GM18511 (cell line): ENCODE measurements at regions not wholly inside any gene's neighbourhood (a gene's known extent, or its start where the extent isn't known, plus 50 kb on each side); places are given as distances from the start of the nearest gene placed in this dataset.
"Not testable (repeated sequence)": the region's sequence is repeated elsewhere in the genome, so short reads cannot be mapped to it uniquely, and the experiment has no call there.

Source experiments
- ATAC-seq: cut with Tn5 transposase; IDR thresholded peaks from one replicate; pipeline ENCODE4 v1.9.1; 2021; ENCODE audit warnings: mild to moderate bottlenecking, moderate library complexity; ENCODE audit not compliant: unreplicated experiment

DNA sequence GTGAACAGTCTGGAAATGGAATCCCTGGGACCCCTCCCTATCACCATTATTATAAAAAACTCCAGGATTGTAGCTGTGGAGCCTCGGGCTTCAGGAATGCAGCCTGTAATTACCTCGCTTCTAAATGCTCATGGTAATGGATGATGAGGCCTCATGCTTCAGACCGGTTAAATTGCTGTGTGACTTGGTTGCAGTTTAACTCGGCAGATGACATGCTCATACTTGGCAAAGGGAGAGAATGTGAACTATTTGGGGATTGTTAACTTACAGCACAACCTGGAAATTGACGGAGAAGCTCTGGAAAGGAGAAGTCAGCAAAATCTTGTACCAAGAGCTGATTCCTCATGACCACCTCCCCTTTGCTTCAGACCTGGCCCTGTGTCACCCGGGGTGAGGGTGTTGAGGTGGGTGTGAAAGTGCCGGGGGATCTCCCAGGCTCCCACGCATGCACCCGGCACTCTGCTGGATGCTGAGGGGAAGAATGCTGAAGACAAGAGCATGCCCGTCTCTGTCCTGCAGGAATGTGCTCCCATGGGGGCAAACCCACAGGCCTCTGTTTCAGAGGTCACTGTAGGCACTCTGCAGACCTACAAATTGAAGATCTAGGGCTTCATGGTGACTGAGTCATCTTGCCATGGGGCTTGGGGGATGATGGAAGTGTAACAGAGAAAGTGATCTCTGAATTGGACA, 364.8 kb downstream of the RPS6KC1 start:
- ATAC-seq: no peak

DNA sequence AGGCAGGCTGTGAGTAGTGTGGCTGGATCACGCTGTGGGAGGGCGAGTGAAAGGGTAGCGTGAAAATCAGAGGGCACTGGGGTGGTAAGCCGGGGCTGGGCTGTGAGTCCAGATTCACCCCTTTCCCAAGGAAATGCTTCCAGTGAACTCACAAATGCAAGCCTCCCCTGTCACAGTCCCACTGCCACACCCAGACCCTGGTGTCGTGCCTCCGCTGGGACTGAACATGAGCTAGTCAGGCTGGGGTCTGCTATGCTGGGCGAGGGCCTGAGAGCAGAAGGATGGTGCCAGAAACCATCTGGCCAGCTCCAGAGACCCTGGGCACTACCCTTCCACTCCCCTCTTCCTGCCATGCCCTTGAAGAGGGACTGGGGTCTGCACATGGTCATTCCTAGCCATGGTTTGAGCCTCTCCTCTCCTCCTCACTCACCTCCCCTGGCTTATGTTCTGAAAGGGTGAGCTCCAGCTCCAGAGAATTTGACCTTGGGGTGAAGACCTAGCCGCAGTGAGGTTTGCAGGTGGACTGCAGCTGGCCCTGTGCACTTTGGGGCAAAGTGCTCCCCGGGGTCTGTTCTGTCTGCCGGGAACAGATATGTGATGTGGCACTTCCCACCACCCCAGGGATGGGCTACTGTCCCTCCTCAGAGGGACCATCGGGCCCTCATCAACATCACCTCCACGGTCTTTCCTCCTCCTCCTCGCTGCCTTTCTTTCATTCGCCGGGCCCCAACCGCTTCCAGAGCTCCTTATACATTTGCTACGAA, 365.6 kb downstream of the RPS6KC1 start:
- ATAC-seq: no peak

- no peak for ATAC-seq
These were observed 366.3 kb downstream of the RPS6KC1 start for GRCh38 chr1:213417225-213417820.

DNA sequence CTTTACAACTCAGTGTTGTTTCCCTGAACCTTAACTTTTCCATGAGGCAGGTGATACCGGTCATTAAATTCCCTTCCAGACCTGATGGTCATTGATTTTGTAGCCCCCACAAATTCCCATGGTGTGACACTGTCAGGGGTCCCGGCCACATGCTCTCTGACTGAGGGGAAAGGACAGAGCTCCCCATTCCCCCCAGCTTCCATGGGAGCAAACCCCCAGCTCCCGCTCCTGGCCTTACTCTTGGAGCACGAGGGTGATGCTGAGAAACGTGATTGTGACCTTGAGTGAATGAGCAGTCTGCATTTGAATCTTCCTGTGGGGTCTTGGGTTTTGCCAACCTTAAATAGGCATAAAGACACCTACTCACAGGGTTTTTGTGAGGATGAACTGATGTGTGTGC, 366.8 kb downstream of the RPS6KC1 start:
- ATAC-seq: no peak

DNA sequence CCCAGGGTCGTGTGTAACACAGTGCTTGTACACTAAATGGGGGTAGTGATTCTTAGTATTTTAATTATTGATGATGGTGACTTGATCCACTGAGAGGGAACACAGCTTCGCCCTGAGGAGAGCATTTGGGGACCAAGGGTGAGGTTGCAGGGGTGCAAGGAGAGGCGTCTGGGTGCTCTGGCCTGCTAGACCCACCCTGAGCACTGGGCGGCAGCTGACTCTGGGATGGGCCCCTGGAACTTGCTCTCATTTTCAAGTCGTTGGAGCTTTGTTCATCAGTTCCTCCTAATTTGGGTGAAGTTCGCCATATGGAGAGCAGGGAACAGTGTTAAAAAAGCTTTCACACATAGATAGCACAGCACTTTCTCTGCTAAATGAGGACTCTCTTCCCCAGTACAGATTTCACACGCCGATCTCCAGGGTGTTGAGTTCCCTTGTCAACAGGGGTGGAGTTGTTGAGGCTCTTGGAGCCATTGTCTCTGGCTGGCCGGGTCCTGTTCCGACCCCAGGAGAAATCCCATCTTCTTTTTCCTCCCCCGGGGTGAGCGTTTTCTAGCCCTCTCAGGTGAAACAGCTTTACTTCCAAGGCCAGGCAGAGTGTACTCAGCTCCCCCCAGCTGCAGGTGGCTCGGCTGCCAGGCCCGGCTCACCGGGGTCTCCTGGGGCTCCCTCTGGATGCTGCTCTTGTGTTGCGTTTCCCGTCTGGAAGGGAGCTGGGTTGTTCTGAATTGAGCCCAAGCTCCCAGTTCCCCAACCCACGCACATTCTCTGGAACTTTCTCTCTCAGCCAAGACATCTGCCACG, 367.4 kb downstream of the RPS6KC1 start:
- ATAC-seq: no peak

DNA sequence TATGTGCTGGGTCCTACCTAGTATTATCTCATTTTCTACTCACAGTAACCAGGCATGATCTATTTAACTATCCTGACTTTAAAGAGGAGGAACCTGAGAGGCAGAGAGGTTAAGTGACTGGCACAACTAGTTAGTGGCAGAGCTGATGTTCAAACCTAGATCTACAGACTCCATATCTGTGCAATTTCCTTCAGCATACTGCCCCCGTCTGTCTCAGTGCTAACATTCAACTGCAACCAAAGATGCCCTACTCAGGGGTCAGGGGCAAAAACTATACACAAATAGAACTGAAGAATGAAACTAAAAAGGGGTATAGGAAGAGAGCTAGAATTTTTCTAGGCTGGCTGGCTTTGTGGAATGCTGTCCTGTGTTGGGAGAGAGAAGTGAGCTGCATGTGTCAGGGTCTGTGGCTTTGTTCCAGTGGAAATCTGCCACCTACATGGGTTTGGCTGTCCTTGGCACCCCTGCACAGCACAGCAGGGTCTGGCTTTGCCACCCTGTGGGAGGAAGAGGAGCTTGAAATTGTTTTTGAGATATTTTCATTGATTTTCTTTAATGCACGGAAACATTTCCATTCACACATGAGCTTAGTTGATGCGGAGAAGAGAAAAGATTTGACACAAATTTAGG, 368.5 kb downstream of the RPS6KC1 start:
- no peak for ATAC-seq

- not testable (repeated sequence) for ATAC-seq
These were observed 370.1 kb downstream of the RPS6KC1 start for GRCh38 chr1:213421178-213421577.

DNA sequence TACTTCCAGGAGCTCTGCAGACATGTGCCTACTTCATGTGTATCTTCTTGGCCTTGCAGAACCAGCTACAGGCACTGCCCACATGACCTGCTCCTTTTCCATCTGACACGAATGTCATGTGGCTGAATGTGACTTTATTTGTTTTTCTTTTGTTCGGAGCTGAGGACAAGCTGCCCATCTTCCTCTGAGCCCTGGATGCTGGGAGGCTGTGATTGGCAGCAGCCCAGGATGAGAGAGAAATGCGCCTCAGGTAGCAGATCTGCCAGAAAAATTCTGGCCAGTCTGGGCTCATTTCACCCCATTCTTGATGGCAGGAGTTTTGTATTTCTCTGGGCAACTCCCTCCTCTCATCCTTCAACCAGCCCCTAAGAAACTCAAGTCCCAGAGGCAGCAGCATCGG, 372.0 kb downstream of the RPS6KC1 start:
- ATAC-seq: no peak

DNA sequence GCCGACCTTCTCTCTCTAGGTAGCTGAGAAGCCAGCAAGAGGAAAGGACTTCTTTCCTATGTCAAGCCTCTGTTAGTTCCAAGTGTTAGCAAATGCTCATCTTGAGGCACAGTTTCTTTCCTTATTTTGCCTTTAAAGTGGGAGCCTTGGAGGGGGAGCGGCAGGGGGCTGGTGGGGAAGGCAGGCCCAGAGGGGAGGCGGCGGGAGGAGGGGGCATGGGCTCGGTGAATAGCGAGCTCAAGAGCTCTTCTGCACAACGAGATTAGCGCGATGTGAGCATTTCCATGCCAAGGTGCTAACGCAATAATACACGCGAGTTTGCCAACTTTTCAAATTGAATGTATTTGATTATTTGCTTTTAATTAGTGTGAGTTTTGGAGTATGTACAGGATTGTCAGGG, 372.6 kb downstream of the RPS6KC1 start:
- no peak for ATAC-seq

- no peak for ATAC-seq
These were observed 374.5 kb downstream of the RPS6KC1 start for GRCh38 chr1:213425376-213426030.

DNA sequence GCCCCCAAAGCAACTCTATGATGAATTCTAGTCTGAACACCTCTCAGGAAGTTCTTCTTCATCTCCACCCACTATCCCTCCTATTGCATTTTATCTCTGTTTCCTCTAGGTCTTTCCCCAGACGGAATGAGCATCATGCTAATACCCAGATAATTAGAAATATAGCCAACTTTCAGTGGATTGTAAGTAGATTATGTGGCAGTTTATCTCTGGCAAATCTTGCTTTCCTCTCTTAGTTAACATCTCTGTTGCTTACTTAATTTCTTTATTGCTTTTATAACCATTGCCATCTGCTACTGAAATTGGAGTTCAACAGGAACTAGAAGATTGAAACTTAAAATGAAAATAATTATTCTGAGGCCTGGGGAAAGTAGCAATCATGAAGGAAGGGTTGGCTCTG, 378.6 kb downstream of the RPS6KC1 start:
- no peak for ATAC-seq

DNA sequence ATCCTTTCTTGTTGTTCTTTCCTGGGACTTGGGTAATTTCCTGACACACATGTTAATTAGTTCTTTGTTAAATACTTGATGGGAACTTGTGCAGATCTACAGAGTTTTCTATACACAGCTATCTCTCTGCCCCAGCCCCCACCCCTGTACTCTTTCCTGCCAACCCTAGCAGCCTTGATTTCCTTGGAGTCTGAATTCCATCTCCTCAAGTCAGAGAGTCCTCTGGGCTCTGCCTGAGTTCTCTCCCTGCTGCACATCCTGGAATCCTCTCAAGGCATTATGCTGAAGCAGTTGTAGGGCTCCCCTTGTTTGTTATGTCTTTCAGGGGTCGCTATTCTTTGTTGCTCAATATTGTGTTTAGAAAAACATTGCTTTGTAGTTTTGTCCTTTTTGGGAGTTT, 384.7 kb downstream of the RPS6KC1 start:
- ATAC-seq: no peak

DNA sequence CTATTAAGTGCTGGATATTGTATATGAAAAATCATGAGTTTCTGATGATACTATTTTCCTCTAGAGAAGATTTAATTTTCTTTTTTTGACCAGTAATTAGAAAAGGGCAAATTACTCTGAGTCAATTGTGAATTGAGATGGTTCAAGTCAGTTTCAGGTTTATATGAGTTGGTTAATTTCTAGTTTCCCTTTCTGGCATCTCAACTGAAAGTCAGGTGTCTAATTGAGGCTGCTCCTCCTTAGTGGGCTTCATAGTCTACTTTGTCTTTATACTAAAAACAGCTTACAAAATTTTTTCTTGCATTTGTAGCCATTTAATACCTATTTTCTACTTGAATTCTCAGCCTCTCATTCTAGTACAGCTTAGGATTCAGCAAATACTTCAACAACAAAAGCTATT, 387.3 kb downstream of the RPS6KC1 start:
- ATAC-seq: no peak

- ATAC-seq: no peak
These were observed 388.7 kb downstream of the RPS6KC1 start for GRCh38 chr1:213439703-213440102.

- ATAC-seq: no peak
These were observed 389.7 kb downstream of the RPS6KC1 start for GRCh38 chr1:213440766-213441165.

DNA sequence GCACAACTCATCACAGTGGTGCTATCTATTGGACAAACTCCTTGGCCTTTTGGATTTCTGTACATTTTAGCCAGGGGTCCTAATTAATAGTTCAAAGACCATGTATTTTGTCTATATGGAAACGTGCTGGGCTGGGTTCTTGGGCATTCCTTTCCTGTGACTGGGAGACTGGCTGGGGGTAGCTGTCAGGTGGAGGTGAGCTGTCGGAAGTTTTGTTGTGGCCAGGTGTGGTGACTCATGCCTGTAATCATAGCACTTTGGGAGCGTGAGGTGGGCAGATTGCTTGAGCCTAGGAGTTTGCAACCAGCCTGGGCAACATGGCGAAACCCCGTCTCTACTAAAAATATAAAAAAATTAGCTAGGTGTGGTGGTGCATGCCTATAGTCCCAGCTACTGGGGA, 392.4 kb downstream of the RPS6KC1 start:
- no peak for ATAC-seq

GRCh38 chr1:213444224-213444623, 393.2 kb downstream of the RPS6KC1 start:
- ATAC-seq: peak; percentile 60

DNA sequence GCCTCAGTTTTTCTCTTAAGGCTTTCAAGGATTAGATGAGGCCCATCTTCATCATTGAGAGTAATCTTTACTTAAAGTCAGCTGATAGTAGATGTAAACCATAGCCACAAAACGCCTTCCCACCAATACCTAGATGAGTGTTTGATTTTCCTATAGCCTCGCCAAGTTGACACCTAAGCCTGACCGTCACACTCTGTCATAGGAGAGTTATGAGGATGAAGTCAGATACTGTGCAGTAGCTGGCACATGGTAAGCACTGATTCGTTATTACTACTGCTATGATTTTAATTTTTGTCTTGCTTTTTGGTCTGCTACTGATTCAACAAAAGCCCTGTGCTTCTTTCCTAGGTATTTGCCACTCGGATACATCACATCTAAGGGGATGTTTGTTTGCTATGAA, 395.5 kb downstream of the RPS6KC1 start:
- no peak for ATAC-seq

DNA sequence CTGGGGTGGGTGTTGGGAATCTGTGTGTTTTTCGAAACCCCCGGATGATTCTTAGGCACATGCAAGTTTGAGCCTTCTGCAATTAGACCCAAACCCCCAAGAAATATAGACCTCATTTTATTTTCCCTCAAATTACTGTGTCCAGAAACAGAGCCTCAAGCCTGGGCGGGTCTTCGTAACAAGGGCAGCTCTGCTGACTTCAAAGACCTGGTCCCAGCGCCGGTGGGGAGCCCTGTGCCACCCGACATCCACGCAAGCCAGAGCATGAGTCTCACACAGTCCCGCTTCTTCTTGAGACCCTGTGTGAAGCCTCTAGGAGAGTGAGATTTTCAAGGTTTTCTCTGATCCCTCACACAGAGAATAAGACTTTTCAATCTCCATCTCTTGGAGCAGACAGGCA, 397.3 kb downstream of the RPS6KC1 start:
- no peak for ATAC-seq

- ATAC-seq: no peak
These were observed 397.7 kb downstream of the RPS6KC1 start for GRCh38 chr1:213448776-213449175.
